CD4-positive, alpha-beta T cell (primary cell): ENCODE measurements at regions not wholly inside any gene's neighbourhood (a gene's known extent, or its start where the extent isn't known, plus 50 kb on each side); places are given as distances from the start of the nearest gene placed in this dataset.

ENCODE experiments used
- ATAC-seq: fragments of 200-7000 bp; cut with Tn5 transposase; one replicate; pipeline ENCODE4 v1.10.0; 2022; ENCODE audit warnings: mild to moderate bottlenecking; ENCODE audit not compliant: poor library complexity
- CTCF ChIA-PET: fragments of 350-600 bp; sonication (Branson Sonifier 250); formaldehyde crosslinking; loops from one replicate; lab custom pipeline; 2021; ENCODE audit warnings: antibody characterized with exemption, inconsistent platforms; lab: Charles Lee
- POLR2A ChIA-PET: fragments of 350-600 bp; sonication (Branson Sonifier 250); formaldehyde crosslinking; loops from one replicate; lab custom pipeline; 2021; ENCODE audit warnings: antibody characterized with exemption, inconsistent platforms; lab: Charles Lee
- DNase-seq, 14 experiments: peaks; one replicate each; pipeline ENCODE4 v3.0.0-alpha.2; 2013 to 2020; ENCODE audit warnings: mixed read lengths in 2 of 14
- H3K27ac ChIP-seq, 2 donors: one replicate each; pipeline versions ENCODE4 v1.5.1 to v1.7.0; 2013; ENCODE audit warnings: low read length in 2 of 2, low read depth in 1 of 2, mild to moderate bottlenecking in 1 of 2
- H3K27me3 ChIP-seq, 2 experiments: 1 replicate in 1 of 2; 2 replicates in 1 of 2; pipeline versions ENCODE4 v1.6.1 to v1.7.0; 2013; ENCODE audit warnings: low read length in 2 of 2, control low read depth in 1 of 2, mild to moderate bottlenecking in 1 of 2, moderate library complexity in 1 of 2; ENCODE audit not compliant: insufficient read depth in 2 of 2, control insufficient read depth in 1 of 2
- H3K36me3 ChIP-seq: one replicate; pipeline ENCODE4 v1.6.1; 2013; ENCODE audit warnings: low read length, control low read depth; ENCODE audit not compliant: insufficient read depth
- H3K4me1 ChIP-seq: one replicate; pipeline ENCODE4 v1.6.1; 2013; ENCODE audit warnings: low read length, control low read depth; ENCODE audit not compliant: insufficient read depth
- H3K4me3 ChIP-seq: one replicate; pipeline ENCODE4 v1.5.1; 2013; ENCODE audit warnings: mild to moderate bottlenecking, low read length, moderate library complexity
- H3K9me3 ChIP-seq, 2 experiments: 1 replicate in 1 of 2; 2 replicates in 1 of 2; pipeline versions ENCODE4 v1.6.1 to v1.7.0; 2013; ENCODE audit warnings: low read length in 2 of 2, mild to moderate bottlenecking in 2 of 2, control low read depth in 1 of 2, moderate library complexity in 1 of 2; ENCODE audit not compliant: control insufficient read depth in 1 of 2, insufficient read depth in 1 of 2
- H3K27ac Mint-ChIP-seq: one replicate; pipeline ENCODE4 v1.8.0; 2020; ENCODE audit warnings: mixed read lengths
- H3K27me3 Mint-ChIP-seq: one replicate; pipeline ENCODE4 v1.8.0; 2021; ENCODE audit warnings: mixed read lengths
- H3K36me3 Mint-ChIP-seq: one replicate; pipeline ENCODE4 v1.8.0; 2021; ENCODE audit warnings: low read depth, mixed read lengths
- H3K4me1 Mint-ChIP-seq: one replicate; pipeline ENCODE4 v1.8.0; 2021; ENCODE audit warnings: low read depth, mixed read lengths
- H3K4me3 Mint-ChIP-seq: one replicate; pipeline ENCODE4 v1.8.0; 2020; ENCODE audit warnings: mild to moderate bottlenecking, mixed read lengths
- H3K9me3 Mint-ChIP-seq: one replicate; pipeline ENCODE4 v1.8.0; 2020; ENCODE audit warnings: mixed read lengths
- intact Hi-C, 2 experiments: fragments of 100-400 bp; cut with DNase I in 1 of 2; cut with micrococcal nuclease in 1 of 2; formaldehyde crosslinking; loops; one replicate each; pipeline versions ENCODE4 v1.15.1 to v1.9.0; 2023 to 2025; cut with DNase I, micrococcal nuclease
- TF ChIP-seq, protein P1 (sequence below): fragments of 200-600 bp; IDR thresholded peaks from one replicate; pipeline ENCODE4 v1.8.0; 2022; ENCODE audit warnings: antibody characterized with exemption, mild to moderate bottlenecking

DNA sequence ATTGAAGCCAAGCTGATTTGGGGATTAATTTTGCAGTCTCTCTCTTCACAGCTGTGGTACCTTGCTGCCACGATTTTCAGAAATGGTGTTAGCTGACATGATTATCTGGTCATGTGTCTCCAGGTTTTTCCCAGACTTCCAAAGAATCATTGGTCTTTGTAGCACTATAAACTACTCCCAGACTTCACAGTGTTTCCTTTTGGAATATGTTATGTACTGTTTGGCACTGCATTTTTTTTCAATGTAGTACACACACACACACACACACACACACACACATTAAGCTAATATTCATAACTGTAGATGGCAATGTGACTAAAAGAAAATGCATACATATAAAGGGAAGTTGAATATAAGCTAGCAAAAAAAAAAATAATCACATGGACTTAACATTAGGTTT, 856.6 kb upstream of the SPRY2 start:
- POLR2A ChIA-PET = no interaction called here
- peaks cover 12% of the 10 kb centered on the region for H3K9me3 Mint-ChIP-seq
- no peak overlapping the region for H3K4me3 Mint-ChIP-seq
- CTCF ChIA-PET = no interaction called here
- H3K9me3 ChIP-seq = no peaks in the 10 kb centered on the region
- DNase-seq (no peak), ATAC-seq (no peak)
- no peak overlapping the region for H3K27ac ChIP-seq
- H3K4me3 ChIP-seq = no peak overlapping the region
- no peaks in the 10 kb centered on the region for H3K27me3 ChIP-seq
- no peaks in the 10 kb centered on the region for H3K4me1 Mint-ChIP-seq
- H3K36me3 ChIP-seq = no peaks in the 10 kb centered on the region
- H3K27ac Mint-ChIP-seq = no peak overlapping the region
- intact Hi-C loops = no loop called here
- no peaks in the 10 kb centered on the region for H3K27me3 Mint-ChIP-seq
- H3K36me3 Mint-ChIP-seq = no peaks in the 10 kb centered on the region
- no peaks in the 10 kb centered on the region for H3K4me1 ChIP-seq
- TF ChIP-seq, protein P1, sequence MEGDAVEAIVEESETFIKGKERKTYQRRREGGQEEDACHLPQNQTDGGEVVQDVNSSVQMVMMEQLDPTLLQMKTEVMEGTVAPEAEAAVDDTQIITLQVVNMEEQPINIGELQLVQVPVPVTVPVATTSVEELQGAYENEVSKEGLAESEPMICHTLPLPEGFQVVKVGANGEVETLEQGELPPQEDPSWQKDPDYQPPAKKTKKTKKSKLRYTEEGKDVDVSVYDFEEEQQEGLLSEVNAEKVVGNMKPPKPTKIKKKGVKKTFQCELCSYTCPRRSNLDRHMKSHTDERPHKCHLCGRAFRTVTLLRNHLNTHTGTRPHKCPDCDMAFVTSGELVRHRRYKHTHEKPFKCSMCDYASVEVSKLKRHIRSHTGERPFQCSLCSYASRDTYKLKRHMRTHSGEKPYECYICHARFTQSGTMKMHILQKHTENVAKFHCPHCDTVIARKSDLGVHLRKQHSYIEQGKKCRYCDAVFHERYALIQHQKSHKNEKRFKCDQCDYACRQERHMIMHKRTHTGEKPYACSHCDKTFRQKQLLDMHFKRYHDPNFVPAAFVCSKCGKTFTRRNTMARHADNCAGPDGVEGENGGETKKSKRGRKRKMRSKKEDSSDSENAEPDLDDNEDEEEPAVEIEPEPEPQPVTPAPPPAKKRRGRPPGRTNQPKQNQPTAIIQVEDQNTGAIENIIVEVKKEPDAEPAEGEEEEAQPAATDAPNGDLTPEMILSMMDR = no peak

- DNase-seq (no peak), ATAC-seq (no peak)
- TF ChIP-seq, protein P1 = no peak
- Mint-ChIP-seq H3K27ac (no peak overlapping the region), H3K27me3 (no peaks in the 10 kb centered on the region), H3K4me1 (no peaks in the 10 kb centered on the region), H3K4me3 (no peak overlapping the region), H3K36me3 (no peaks in the 10 kb centered on the region), H3K9me3 (peaks cover 14% of the 10 kb centered on the region)
- intact Hi-C loops = no loop called here
- no peaks in the 10 kb centered on the region for H3K27me3 ChIP-seq
- H3K36me3 ChIP-seq = no peaks in the 10 kb centered on the region
- CTCF ChIA-PET = no interaction called here
- no peaks in the 10 kb centered on the region for H3K4me1 ChIP-seq
- POLR2A ChIA-PET = no interaction called here
- no peak overlapping the region for H3K27ac ChIP-seq
- H3K9me3 ChIP-seq = no peaks in the 10 kb centered on the region
- no peak overlapping the region for H3K4me3 ChIP-seq
Observed at GRCh38 chr13:81194362-81194761, 853.4 kb upstream of the SPRY2 start.

GRCh38 chr13:81184556-81185265, 843.8 kb upstream of the SPRY2 start:
- H3K9me3 Mint-ChIP-seq = peaks cover 11% of the 10 kb centered on the region
- intact Hi-C loops = no loop called here
- no peaks in the 10 kb centered on the region for H3K27me3 Mint-ChIP-seq
- H3K36me3 Mint-ChIP-seq = no peaks in the 10 kb centered on the region
- CTCF ChIA-PET = no interaction called here
- POLR2A ChIA-PET = no interaction called here
- H3K27ac Mint-ChIP-seq = no peak overlapping the region
- TF ChIP-seq, protein P1 = no peak
- no peaks in the 10 kb centered on the region for H3K27me3 ChIP-seq
- H3K4me3 Mint-ChIP-seq = no peak overlapping the region
- H3K36me3 ChIP-seq = no peaks in the 10 kb centered on the region
- ATAC-seq (no peak), DNase-seq (no peak)
- H3K4me1 Mint-ChIP-seq = no peaks in the 10 kb centered on the region
- H3K9me3 ChIP-seq = peaks cover 0 to 2% of the 10 kb centered on the region in 2 experiments
- no peaks in the 10 kb centered on the region for H3K4me1 ChIP-seq
- no peak overlapping the region for H3K4me3 ChIP-seq
- no peak overlapping the region for H3K27ac ChIP-seq
